ENCODE measurements at regions not wholly inside any gene's neighbourhood (a gene's known extent, or its start where the extent isn't known, plus 50 kb on each side); places are given as distances from the start of the nearest gene placed in this dataset.

DNA sequence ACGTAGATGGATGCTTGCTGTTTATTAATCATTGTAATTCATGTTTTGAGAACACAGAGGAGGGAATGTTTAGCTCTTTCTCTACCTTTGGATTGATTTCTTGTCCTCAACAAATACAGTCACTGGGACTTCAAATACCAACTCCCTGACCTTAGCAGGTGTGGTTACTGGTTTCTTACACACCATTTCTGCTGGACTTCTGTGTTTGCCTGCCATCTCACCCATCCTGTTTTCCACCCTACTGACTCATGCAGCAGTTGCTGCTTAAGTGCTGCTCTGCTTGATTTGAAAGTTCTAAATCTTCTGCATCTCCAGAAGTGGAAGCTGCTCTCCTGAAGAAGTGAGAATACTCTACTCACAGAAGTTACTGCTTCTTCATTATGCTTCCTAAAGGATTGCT, 170.3 kb downstream of the ZPLD1 start:
- no peak for DNase-seq

DNA sequence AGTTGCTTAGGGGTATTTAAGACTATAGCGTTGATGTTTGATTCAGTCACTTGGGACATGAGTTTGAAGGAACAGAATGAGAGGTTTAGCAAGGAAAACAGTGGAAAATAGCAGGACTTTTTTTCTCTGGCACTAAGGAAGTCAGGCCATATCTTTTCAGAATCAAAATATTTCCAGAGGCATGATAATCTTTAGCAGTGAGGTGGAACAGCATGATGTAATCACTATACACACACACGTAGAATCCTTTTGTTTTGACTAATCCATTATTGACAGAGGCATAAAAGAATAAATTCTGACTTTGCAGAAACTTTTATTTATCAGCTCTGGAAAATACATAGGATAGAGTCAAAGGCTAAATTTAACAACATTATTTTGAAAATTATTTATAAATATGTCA, 174.1 kb downstream of the ZPLD1 start:
- DNase-seq: no peak

DNA sequence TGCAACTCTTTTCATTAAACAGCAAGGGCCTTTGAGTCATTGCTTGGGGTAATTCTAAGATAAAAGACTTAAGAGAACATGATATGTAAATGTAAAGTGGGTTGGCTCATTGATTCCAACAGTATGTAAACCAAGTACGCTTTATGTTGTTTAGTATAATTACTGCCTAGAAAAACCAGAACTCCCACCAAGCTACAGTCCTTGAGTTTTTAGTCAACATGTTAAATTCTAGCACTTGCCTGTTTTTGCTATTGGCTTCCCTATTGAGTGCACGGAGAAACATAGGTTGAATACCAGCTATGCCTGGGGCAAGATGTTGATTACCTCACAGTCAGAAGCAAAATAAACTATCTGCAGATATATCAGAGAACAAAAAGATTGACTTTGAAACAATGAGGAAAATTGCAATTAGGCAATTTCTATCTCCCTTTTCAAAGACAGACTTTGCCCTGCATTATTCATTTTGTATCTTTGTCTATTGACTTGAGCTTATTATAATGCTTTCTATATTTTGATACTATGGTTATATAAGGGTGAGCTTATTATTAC, 179.3 kb downstream of the ZPLD1 start:
- DNase-seq: no peak

DNA sequence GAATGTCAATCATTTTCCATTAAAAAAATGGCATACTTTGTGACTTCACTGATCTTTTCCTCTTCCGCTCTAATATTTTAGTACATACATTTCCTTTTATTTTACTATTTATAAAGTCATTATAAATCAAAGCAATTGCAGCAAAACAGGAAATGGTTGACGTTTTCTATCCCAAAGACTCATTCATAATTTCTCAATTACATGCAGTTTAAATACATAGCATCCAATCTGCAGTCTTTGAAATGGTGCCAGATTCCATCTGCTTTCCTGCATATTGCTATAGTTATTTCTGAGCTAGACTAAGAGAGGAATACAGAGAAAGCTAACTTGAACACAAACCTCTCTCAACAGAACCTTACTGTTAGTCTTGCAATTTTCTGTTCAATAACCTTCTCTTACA, 179.8 kb downstream of the ZPLD1 start:
- DNase-seq: no peak

DNA sequence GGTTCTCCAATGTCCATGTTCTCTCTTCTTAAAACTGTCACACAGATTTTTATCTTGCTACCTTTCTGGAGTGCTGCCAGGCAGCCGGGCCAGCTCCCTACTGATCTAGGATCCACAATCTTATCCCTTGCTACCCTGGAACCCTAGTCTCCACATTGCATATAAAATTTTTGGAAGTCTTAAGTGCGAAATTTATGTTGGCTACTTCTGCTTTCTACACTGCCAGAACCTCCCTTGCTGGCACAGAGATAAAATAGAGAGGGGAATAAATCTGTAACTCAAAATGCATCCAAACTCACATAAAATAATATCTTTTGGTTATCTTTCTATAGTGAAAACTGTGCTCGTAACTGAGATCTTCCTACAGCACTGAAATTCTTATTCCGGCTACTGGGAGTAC, 182.6 kb downstream of the ZPLD1 start:
- no peak for DNase-seq

DNA sequence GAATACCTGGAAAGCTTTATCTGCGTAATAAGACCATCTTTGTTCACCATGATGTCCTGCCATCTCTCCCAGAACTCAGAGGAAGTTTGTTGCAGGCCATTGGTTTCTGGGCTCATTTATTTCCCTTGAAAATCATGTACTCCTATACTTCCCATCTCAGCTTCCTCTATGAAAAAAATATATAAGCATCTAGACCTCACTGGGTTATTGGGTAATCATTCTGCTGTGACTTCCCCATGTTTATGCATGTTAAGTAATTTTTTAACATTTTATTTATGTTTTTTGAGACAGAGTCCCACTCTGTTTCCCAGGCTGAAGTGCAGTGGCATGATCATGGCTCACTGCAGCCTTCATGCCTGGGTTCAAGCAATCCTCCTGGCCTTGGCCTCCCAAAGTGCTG, 184.5 kb downstream of the ZPLD1 start:
- no peak for DNase-seq

DNA sequence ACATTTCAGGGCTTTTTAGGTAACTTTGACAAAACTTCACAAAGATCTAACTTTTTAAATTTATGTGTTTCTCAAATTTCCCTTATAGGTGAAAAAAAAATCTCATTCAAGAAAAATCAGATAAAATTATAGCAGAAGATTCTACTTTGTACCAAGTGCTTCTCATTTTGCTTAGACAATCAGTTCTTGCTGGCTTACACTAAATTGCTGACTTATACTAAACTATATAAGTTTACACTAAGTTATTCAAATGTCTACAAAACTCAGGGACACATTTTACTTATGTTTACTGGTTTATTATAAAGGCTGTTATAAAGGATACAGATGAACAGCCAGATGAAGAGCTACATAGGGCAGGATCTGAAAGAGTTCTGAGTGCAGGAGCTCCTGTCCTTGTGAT, 195.1 kb downstream of the ZPLD1 start:
- no peak for DNase-seq

DNA sequence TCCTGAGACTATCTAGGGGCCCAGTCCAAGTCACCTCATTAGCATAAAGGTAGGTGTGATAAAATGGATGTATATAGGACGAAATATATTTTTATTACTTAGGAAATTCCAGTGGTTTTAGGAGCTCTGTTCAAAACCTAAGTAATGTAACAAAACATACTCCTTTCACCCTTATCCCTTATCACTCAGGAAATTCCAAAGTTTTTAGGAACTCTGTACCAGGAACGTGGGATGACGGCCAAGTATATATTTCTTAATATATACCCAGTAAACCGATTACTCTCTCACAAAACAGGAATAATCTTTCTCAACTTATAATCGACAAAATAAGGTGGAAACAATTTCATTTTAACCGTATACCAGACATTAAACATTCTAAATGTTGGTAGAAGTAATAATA, 195.7 kb downstream of the ZPLD1 start:
- no peak for DNase-seq

DNA sequence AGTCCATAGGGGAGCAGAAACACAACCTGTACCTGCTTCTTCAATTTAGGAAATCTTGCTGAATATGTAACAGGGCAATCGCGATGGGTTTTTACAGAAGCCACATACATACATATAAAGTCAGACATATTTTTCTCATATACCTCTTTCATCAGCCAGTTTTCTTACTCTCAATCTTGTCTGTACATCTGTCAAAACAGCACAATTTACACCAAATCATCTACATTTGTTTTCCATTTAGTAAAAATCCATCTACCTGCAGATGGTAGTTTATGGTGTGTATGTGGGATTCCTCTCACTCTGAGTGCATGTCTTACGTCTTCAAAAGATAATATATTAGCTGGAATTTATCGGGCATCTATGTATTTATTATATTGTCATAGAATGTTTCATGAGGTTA, 208.7 kb downstream of the ZPLD1 start:
- no peak for DNase-seq

DNA sequence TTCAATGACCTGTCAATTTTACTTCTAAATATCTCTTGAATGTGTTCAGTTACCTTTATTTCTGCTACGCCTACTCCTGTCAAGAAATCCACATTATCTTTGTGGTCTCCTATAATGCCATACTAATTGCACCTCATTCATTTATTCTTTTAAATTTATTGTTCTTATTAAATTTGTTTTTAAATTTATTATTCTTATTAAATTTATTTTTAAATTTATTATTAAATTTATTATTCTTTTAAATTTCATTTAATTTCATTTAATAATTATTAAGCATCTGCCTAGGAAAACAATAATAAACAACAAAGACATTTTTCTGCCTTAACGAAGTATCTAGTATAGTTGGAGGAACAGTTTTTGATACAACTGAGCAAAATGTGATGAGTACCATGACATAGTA, 211.7 kb downstream of the ZPLD1 start:
- no peak for DNase-seq

DNA sequence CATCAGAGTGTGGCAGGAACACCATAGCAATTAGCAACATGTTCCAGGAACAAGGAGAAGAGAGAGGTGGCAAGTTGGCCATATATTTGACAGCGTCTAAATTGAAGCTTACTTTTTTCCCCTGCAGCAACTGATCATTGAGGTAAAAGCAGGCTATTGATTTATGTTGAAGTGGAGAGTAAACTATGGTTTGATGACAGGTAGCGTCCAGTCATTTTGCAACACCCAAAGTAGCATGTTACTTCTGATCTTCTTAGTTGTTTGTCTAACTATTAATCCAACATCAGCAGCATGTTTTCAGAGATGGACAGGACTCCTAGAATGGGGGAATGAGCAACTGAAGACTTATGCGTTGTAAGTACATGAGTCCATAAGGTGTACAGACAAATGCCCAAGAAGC, 225.8 kb downstream of the ZPLD1 start:
- no peak for DNase-seq

DNA sequence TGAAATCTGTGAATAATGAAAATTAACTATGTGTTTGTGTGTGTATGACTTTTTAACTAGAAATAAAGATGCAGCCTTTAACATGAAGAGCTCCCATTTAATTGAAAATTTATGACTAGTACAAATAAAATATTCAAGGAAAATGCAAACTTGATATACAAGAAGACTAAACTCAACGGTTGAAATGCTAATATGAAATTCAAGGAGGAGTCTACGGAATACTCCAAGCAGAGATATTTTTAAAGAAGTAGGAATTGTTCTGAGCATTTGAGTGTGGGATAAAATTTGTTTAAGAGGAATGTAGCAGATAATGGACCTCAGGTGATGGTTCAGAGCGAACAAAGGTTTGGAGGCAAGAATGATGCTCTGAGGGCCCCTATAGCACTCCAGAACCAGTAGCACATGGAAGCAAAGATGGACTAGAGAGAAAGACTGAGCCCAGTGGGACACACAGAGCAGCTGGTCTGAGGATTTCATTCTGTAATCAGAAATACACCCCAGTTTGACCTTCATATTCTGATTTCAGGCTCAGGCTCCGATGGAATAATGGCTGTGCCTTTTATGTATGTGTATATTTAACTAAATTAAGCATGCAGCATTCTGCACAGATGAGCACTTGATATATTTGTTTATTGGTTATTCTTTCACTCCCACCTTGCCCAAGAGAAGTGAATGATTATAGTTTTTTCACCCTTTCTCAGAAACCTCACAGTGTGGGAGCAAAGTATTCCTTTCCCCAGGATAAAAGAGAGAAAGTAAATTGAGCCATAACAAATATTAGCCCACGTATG, 227.1 kb downstream of the ZPLD1 start:
- no peak for DNase-seq

DNA sequence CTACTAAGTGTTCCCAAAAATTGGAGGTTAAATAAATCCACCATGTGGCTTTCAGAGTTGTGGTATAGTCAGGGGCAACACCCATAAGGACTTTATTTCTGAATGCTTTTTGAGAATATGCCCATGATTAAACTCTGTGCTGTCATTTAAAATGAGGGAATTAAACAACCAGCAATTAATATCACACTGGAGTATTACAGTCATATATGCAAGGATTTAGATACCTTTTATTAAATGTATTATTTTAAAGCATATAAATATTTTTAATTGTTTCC, 227.6 kb downstream of the ZPLD1 start:
- DNase-seq: no peak

DNA sequence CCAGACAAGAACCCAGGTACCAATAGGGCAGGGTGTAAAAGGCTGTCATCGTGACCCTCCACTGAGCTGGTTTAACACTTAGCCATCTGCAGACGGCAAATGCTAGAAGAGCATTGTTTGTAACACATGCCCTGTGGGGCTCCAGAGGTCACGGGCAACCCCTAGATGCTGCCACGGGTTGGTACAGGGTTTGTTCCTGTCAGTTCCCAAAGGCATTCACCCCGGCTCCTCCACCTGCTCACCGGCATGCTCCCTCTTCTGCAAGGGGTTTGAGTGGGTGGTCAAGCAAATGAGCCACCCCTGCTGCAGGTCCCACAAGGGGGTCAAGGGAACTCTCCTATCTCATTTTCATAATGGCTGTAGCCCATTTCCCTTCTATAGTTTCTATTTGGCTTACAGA, 229.3 kb downstream of the ZPLD1 start:
- DNase-seq: no peak

DNA sequence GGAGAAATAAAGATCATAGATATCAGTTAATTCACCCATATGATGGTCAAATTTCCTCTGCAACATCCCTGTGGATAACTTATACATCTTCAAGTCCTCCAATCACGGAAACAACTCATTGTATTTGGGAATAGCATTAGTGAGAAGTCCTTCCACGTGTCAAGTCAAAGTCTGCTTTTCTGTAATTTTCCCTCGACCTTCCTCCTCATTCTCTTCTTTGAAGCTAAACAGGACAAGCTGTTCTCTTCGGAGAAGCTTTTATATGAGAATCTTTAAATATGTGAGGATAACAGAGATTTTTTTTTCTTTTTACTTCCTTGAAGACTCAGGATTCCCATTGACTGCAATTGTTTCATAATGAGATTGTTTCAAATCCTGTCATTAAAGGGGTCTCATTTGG, 230.4 kb downstream of the ZPLD1 start:
- DNase-seq: no peak

DNA sequence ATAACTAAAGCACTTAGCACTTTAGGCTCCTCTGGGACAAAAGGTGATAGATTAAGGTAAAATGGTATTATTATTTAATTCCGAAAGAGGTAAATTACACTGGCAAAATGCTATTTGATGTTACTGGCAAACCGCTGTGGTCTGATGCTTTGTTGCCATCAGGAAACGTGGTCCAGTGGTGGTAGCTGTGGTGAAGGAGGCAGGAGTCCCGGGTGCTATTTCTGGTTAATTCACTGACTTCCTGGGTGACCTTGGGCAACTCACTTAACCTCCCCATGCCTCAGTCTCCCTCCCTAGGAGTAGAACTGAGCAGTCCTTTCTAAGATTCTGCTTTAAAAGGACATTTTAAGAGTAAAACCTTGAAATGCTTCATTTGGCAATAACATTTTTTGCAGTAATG, 233.4 kb downstream of the ZPLD1 start:
- no peak for DNase-seq

DNA sequence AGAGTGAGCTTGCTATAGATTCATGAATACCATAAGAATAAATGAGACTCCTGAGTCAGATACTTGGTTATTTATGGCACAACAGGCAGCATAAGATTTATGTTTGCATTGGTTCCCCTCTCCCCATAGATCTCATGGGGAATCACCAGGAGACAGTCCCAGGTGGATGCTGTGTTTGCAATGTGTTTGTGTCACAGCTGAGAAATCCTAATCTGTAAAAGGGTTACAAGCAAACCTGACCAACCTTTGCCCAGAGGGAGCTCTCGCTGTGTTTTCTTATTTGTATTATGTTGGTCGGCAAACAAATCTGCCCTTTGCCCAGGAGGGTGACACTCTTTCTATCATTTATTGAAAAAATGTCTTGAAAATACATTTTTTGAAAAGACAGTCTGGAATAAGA, 236.2 kb downstream of the ZPLD1 start:
- DNase-seq: no peak

DNA sequence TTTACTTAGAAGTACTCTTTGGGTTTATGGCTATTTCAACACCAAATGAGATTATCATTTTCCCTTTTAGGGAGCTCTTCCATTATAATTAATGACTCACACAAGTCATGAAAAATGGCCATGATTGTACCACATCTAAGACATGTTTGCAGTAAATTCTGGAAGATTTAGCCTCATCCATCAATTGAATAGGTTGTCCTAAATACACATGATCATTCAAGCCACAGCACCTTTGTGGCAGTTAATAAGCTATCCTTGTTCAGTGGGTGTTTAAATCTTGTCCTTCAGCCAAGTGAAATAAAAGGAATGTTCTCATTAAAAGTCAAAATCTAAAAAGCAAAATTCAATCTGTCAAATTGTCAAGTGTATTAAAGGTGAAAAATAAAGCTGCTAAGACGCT, 237.5 kb downstream of the ZPLD1 start:
- no peak for DNase-seq

DNA sequence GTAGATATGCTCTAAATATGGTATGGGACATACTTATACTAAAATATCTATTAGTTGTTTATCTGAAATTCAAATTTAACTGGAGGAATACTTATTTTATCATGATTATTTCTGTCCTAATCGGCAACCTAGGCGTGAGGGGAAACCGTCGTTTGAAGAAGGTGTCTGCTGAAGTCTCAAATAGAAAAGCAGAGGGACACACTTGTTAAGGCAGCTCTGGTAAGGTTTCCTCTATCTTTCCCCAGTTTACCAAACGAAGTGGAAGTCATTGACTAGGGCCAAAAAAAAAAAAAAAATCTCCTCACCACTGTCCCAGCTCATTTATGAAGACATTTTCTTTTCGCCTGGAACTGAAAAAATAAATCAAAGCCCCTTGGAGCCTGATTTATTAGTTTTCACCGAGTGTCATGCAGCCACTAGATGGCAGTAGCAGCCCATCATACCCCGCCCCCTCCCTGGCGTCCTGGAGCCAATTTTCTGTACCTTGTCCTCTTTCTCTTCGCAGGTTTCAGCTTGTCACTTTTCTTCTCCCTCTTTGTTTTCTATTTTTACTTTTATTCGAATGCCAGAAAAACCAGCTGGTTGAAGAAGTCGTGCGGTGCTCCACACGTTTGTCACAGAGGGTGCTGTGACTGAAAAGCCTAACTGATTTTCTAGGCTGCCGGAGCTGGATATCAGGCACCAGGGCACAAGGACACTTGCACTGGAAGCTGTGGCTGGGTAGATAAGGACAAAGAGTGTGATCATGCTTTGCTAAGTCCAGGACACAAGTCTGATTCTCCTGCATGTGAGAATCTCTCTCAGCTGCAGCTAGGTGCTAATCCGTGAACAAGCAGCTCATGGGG, 238.7 kb downstream of the ZPLD1 start:
- DNase-seq: peak; percentile 35

DNA sequence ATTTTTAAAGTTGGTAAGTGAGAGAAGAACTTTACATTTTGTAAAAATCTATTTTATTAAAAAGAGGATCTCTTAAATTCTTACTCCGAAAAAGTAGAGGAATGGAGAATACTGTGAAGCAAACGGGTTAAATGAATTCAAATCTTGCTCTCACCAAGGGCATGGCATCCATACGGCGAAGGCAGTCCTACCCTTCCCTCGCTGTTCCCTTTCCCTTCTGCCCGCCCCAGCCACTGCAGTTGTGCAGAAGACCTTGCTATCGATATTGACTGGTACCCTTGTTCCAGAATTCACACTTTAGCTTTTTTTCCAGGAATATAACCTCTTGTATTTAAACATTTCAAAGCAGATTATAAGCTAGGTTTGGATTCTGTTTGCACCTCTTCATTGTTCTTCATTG, 239.5 kb downstream of the ZPLD1 start:
- DNase-seq: no peak

DNA sequence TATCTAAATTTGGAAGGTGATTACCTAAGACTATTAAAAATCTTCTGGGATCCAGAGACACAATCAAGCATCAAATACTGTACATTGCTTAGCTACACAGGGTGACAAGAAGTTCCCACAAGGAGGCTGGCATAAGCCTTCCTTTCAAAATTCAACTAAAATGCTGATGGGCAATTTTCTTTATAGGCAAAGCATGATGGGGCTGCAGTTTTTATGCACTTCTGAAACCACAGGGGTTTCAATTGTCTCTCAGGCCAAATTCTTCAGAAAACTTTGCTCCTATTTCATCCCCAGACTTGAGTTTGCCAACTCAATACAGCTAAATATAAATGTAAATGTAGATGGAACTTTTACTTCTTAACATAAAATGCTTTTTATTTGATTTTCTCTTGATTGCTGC, 241.6 kb downstream of the ZPLD1 start:
- no peak for DNase-seq

DNA sequence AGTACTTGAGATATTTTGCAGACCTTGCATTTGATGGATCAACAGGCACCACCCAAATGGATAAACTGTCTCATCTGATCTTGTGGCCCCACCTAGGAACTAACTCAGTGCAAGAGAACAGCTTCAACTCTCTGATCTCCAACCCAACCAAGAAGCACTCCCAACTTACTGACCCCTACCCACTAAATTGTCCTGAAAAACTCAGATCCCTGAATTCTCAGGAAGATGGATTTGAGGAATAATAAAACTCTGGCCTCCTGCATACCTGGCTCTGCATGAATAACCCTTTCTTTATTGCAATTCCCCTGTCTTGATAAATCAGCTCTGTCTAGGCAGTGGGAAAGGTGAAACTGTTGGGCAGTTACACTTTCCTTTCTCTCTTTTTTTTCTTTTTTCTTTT, 247.9 kb downstream of the ZPLD1 start:
- no peak for DNase-seq

DNA sequence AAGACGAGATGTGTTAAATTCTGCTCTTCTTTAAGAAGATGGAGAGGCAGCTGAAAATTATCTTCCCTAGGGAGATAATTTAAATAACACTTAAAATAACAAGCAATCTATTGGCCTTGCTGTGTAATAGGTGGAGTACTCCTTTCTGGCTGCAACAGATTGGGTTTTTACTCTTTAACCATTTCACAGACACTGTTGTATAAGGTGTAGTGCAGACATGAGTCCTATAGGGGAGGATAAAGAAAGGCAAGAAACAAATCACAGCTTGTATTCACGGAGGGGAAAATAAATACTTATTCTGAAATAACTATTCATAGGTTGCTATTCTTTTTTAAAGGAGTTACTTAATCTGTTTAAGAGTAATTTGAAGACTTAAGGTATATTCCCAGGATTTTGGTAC, 252.0 kb downstream of the ZPLD1 start:
- DNase-seq: no peak

DNA sequence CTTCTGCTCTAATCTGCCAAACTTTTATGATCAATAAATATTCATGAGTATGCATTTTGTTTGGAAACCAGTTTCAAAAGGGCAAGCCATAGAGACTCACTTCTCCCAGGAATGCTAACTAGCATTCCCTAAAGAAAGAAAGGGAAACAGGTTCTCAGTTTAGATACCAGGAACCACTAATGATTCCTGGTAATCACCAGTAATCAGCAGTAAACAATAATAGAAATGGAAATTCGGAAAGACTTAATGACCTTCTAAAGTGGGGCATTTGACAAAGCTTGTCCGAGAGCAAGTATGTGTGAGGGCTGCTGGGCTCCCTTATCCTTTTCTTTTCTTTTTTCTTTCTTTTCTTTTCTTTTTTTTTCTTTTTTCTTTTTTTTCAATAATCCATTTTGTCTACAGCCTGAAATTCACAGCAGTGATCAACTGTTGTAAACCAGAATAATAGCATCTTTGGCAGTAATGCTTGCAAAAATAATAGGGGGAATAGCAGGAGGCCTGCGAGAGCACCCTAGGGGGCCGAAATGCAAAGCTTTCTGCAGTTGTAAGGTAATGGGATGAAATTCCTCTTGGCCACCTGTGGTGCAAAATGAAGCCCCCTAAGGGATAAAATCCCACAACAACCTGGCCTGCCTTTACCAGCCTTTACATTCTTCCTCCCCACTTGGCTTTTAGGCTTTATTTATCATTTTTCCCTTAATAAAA, 253.2 kb downstream of the ZPLD1 start:
- DNase-seq: no peak
